ENCODE measurements at regions not wholly inside any gene's neighbourhood (a gene's known extent, or its start where the extent isn't known, plus 50 kb on each side); places are given as distances from the start of the nearest gene placed in this dataset.

GRCh38 chr18:59961070-59961469, 61.3 kb downstream of the PMAIP1 start:
- Histone ChIP-seq H3K9me2 (replicated peaks; ENCODE audit: low read length) (no peaks in the 10 kb centered on the region), H3K9ac (ENCODE audit: low read length) (no peak overlapping the region), H3K27me3 (ENCODE audit: low read length) (no peaks in the 10 kb centered on the region), H3K36me3 (ENCODE audit: low read depth, low read length) (no peaks in the 10 kb centered on the region), H3F3A (ENCODE audit: low read length, unreplicated experiment) (no peaks in the 10 kb centered on the region), H3K27ac (ENCODE audit: low read length) (no peak overlapping the region), H3K9me3 (ENCODE audit: low read length) (no peaks in the 10 kb centered on the region), H3K4me1 (ENCODE audit: insufficient read depth, low read length) (peaks cover 13% of the 10 kb centered on the region; the same call in 1 of the 2 replicates), H3K4me3 (ENCODE audit: low read length) (no peak overlapping the region), H3K79me2 (ENCODE audit: low read length) (no peaks in the 10 kb centered on the region), H3K4me2 (ENCODE audit: low read length) (no peak overlapping the region), H4K20me1 (ENCODE audit: low read length) (no peaks in the 10 kb centered on the region), H2AFZ (ENCODE audit: low read length) (no peak overlapping the region)
- POLR2A ChIA-PET (ENCODE audit: unreplicated experiment): no interaction called here
- DNase-seq (no peak), ATAC-seq (no peak)
- TF ChIP-seq EZH2 (IDR thresholded peaks at IDR 0.05; ENCODE audit: low read length, unreplicated experiment): no peak
- TF ChIP-seq EZH2phosphoT487 (IDR thresholded peaks at IDR 0.05; ENCODE audit: borderline replicate concordance, low read length): no peak
- TF ChIP-seq CTCF (conservative IDR thresholded peaks at IDR 0.05; ENCODE audit: low read depth, low read length): no peak
- CTCF ChIA-PET: no interaction called here
- BruUV-seq (replicated peaks): no TSS peak
- intact Hi-C loops (cut with micrococcal nuclease): no loop called here

DNA sequence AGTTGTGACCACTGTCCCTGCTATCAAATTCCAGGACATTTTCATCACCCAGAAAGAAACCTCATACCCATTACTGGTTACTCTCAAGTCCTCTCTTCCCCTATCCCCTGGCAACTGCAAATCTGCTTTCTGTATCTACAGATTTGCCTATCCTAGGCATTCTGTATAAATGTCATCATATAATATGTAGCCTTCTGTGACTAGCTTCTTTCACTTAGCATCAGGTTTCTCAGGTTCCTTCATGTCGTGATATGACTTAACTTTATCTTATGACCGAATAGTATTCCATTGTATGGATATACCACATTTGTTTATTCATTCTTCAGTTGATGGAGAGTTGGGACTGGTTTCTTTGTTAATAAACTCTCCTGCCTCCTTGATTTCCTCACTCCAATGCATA, 60.5 kb downstream of the PMAIP1 start:
- TF ChIP-seq EZH2 (IDR thresholded peaks at IDR 0.05; ENCODE audit: low read length, unreplicated experiment) (no peak), EZH2phosphoT487 (IDR thresholded peaks at IDR 0.05; ENCODE audit: borderline replicate concordance, low read length) (no peak), CTCF (conservative IDR thresholded peaks at IDR 0.05; ENCODE audit: low read depth, low read length) (no peak)
- Histone ChIP-seq H3K4me2 (ENCODE audit: low read length) (no peak overlapping the region), H3K79me2 (ENCODE audit: low read length) (no peaks in the 10 kb centered on the region), H3K4me3 (ENCODE audit: low read length) (no peak overlapping the region), H3F3A (ENCODE audit: low read length, unreplicated experiment) (no peaks in the 10 kb centered on the region), H3K9me3 (ENCODE audit: low read length) (no peaks in the 10 kb centered on the region), H3K27me3 (ENCODE audit: low read length) (no peaks in the 10 kb centered on the region), H3K27ac (ENCODE audit: low read length) (no peak overlapping the region), H3K9ac (ENCODE audit: low read length) (no peak overlapping the region), H3K4me1 (ENCODE audit: insufficient read depth, low read length) (peaks cover 13% of the 10 kb centered on the region; the same call in 1 of the 2 replicates), H4K20me1 (ENCODE audit: low read length) (no peaks in the 10 kb centered on the region), H3K36me3 (ENCODE audit: low read depth, low read length) (no peaks in the 10 kb centered on the region), H2AFZ (ENCODE audit: low read length) (no peak overlapping the region), H3K9me2 (replicated peaks; ENCODE audit: low read length) (no peaks in the 10 kb centered on the region)
- CTCF ChIA-PET: interaction anchor here (0.7 kb wide), 1 partner anchor 230 kb away, joined by 3 read pairs; no protein-coding TSS in a partner anchor
- DNase-seq (no peak), ATAC-seq (no peak)
- intact Hi-C loops (cut with micrococcal nuclease): no loop called here
- BruUV-seq (replicated peaks): no TSS peak
- POLR2A ChIA-PET (ENCODE audit: unreplicated experiment): no interaction called here

DNA sequence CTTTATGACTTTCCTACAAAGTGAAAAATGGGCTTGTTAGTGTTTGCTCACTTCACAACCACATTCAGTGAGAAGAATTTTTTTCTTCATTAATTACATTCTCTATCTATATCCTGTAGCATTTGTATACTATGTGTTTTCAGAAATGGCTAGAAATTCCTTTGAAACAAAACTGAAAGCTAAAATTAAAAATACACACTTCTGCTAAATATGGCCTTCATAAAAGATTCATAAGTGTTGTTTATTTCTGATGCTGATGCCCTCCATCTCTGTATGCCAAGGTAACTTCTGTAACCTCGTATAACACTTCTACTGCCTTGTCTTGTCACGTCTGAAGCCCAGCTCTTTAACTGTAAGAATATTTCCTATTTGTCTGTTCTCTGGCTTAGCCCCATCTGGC, 59.8 kb downstream of the PMAIP1 start:
- no peaks in the 10 kb centered on the region for H4K20me1 ChIP-seq (ENCODE audit: low read length)
- no peak for DNase-seq
- POLR2A ChIA-PET (ENCODE audit: unreplicated experiment): no interaction called here
- BruUV-seq (replicated peaks): no TSS peak
- H3K36me3 ChIP-seq (ENCODE audit: low read depth, low read length): no peaks in the 10 kb centered on the region
- no peak overlapping the region for H3K9ac ChIP-seq (ENCODE audit: low read length)
- H2AFZ ChIP-seq (ENCODE audit: low read length): no peak overlapping the region
- H3F3A ChIP-seq (ENCODE audit: low read length, unreplicated experiment): no peaks in the 10 kb centered on the region
- no peak for ATAC-seq
- CTCF ChIA-PET: interaction anchor here (0.7 kb wide), 1 partner anchor 229 kb away, joined by 3 read pairs; no protein-coding TSS in a partner anchor
- TF ChIP-seq CTCF (conservative IDR thresholded peaks at IDR 0.05; ENCODE audit: low read depth, low read length) (no peak), EZH2 (IDR thresholded peaks at IDR 0.05; ENCODE audit: low read length, unreplicated experiment) (no peak), EZH2phosphoT487 (IDR thresholded peaks at IDR 0.05; ENCODE audit: borderline replicate concordance, low read length) (no peak)
- H3K27ac ChIP-seq (ENCODE audit: low read length): no peak overlapping the region
- peaks cover 18% of the 10 kb centered on the region for H3K4me1 ChIP-seq (ENCODE audit: insufficient read depth, low read length)
- H3K9me2 ChIP-seq (replicated peaks; ENCODE audit: low read length): no peaks in the 10 kb centered on the region
- no peaks in the 10 kb centered on the region for H3K9me3 ChIP-seq (ENCODE audit: low read length)
- no peaks in the 10 kb centered on the region for H3K27me3 ChIP-seq (ENCODE audit: low read length)
- H3K79me2 ChIP-seq (ENCODE audit: low read length): no peaks in the 10 kb centered on the region
- H3K4me2 ChIP-seq (ENCODE audit: low read length): no peak overlapping the region
- intact Hi-C loops (cut with micrococcal nuclease): no loop called here
- no peak overlapping the region for H3K4me3 ChIP-seq (ENCODE audit: low read length)
